PC-3 (cell line): ENCODE measurements at regions not wholly inside any gene's neighbourhood (a gene's known extent, or its start where the extent isn't known, plus 50 kb on each side); places are given as distances from the start of the nearest gene placed in this dataset.

Experiments
- EZH2 ChIP-seq: fragments of 300-600 bp; sonication (generic); IDR thresholded peaks from one replicate; pipeline ENCODE4 v1.6.1; 2017; ENCODE audit warnings: antibody characterized with exemption, mild to moderate bottlenecking, low read length; ENCODE audit not compliant: unreplicated experiment
- EZH2phosphoT487 ChIP-seq: fragments of 300-600 bp; sonication (generic); IDR thresholded peaks from 2 replicates; pipeline ENCODE4 v1.6.1; 2018; ENCODE audit warnings: mild to moderate bottlenecking, antibody characterized with exemption, low read length, borderline replicate concordance
- TF ChIP-seq, protein P1 (sequence below): fragments of 300-600 bp; sonication (generic); conservative IDR thresholded peaks from 2 replicates; pipeline ENCODE4 v1.5.1; 2017; ENCODE audit warnings: antibody characterized with exemption, low read depth, mild to moderate bottlenecking, low read length

DNA sequence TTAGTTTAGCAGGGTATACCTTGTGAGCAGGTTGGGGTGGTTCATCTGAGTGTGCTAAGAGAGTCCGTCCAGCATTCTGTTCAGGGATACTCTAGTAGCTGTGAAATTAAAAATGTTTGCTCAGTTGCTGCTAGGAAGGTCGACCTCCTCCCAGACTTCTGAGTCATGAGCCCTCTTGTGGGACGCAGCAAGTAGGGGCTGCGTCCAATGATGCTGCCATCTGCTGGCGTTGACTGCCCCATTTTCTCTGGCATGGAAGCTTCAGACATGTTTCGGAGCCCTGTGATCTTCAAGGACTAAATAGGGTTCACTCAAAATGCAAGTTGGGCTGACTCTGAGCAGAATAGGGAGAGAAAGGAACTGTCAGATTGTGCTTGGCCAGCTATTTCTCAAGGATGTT lies 201.0 kb upstream of the ARSJ start:
- TF ChIP-seq, protein P1, sequence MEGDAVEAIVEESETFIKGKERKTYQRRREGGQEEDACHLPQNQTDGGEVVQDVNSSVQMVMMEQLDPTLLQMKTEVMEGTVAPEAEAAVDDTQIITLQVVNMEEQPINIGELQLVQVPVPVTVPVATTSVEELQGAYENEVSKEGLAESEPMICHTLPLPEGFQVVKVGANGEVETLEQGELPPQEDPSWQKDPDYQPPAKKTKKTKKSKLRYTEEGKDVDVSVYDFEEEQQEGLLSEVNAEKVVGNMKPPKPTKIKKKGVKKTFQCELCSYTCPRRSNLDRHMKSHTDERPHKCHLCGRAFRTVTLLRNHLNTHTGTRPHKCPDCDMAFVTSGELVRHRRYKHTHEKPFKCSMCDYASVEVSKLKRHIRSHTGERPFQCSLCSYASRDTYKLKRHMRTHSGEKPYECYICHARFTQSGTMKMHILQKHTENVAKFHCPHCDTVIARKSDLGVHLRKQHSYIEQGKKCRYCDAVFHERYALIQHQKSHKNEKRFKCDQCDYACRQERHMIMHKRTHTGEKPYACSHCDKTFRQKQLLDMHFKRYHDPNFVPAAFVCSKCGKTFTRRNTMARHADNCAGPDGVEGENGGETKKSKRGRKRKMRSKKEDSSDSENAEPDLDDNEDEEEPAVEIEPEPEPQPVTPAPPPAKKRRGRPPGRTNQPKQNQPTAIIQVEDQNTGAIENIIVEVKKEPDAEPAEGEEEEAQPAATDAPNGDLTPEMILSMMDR: peak; percentile 76
- no peak for TF ChIP-seq EZH2
- no peak for TF ChIP-seq EZH2phosphoT487
